HepG2 (cell line): ENCODE measurements at regions not wholly inside any gene's neighbourhood (a gene's known extent, or its start where the extent isn't known, plus 50 kb on each side); places are given as distances from the start of the nearest gene placed in this dataset.

ENCODE experiments used
- BHLHE40 ChIP-seq: IDR thresholded peaks from 2 replicates; pipeline ENCODE4 v1.6.1; 2011; ENCODE audit warnings: low read length, improper control_type of control experiment
- CBX1 ChIP-seq: IDR thresholded peaks from one replicate; pipeline ENCODE4 v1.6.1; 2016; ENCODE audit warnings: antibody characterized with exemption, low read depth
- KLF16 ChIP-seq, 2 experiments: sonication (generic) in 1 of 2; formaldehyde crosslinking in 1 of 2; IDR thresholded peaks; 2 replicates each; pipeline versions ENCODE4 v1.6.1 to v1.8.0; 2016 to 2023; ENCODE audit warnings: missing genetic modification reagents in 2 of 2, missing compliant biosample characterization in 1 of 2
- NFYB ChIP-seq: sonication (generic); formaldehyde crosslinking; IDR thresholded peaks from 2 replicates; pipeline ENCODE4 v1.4.0; 2020; ENCODE audit warnings: missing genetic modification reagents
- POLR2AphosphoS5 ChIP-seq: IDR thresholded peaks from 2 replicates; pipeline ENCODE4 v1.6.1; 2012; ENCODE audit warnings: low read depth, low read length
- SMARCE1 ChIP-seq: fragments of 450-650 bp; IDR thresholded peaks from 2 replicates; pipeline ENCODE4 v1.6.1; 2017; ENCODE audit warnings: borderline replicate concordance
- SMC3 ChIP-seq: IDR thresholded peaks from 2 replicates; pipeline ENCODE4 v1.6.1; 2011; ENCODE audit warnings: low read length, improper control_type of control experiment
- YY1 ChIP-seq: IDR thresholded peaks from 2 replicates; pipeline ENCODE4 v1.6.1; 2011; ENCODE audit warnings: low read length, low read depth, moderate library complexity, mild to moderate bottlenecking; ENCODE audit not compliant: insufficient read depth, insufficient replicate concordance
- ZNF547 ChIP-seq: sonication (generic); formaldehyde crosslinking; IDR thresholded peaks from 2 replicates; pipeline ENCODE4 v1.5.1; 2020; ENCODE audit warnings: mild to moderate bottlenecking, missing genetic modification reagents
- ZNF747 ChIP-seq: sonication (generic); formaldehyde crosslinking; IDR thresholded peaks from 2 replicates; pipeline ENCODE4 v1.8.1; 2023; ENCODE audit warnings: missing genetic modification reagents, mild to moderate bottlenecking, borderline replicate concordance
- TF ChIP-seq, protein P1 (sequence below): sonication (generic); formaldehyde crosslinking; IDR thresholded peaks from 2 replicates; pipeline ENCODE4 v1.8.1; 2023; ENCODE audit warnings: mild to moderate bottlenecking, missing genetic modification reagents

- TF ChIP-seq SMARCE1 (no peak), CBX1 (no peak), NFYB (CRISPR knock-in tag) (no peak), KLF16 (CRISPR knock-in tag; IDR thresholded peaks at IDR 0.05) (no peak), POLR2AphosphoS5 (no peak), SMC3 (no peak), ZNF747 (no peak), BHLHE40 (no peak), ZNF547 (CRISPR knock-in tag) (no peak), YY1 (no peak)
- TF ChIP-seq, protein P1, sequence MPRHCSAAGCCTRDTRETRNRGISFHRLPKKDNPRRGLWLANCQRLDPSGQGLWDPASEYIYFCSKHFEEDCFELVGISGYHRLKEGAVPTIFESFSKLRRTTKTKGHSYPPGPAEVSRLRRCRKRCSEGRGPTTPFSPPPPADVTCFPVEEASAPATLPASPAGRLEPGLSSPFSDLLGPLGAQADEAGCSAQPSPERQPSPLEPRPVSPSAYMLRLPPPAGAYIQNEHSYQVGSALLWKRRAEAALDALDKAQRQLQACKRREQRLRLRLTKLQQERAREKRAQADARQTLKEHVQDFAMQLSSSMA (CRISPR knock-in tag), result no peak
Measured at GRCh38 chr2:106997204-106997603, 111.2 kb upstream of the ST6GAL2 start.
